ENCODE measurements at regions not wholly inside any gene's neighbourhood (a gene's known extent, or its start where the extent isn't known, plus 50 kb on each side); places are given as distances from the start of the nearest gene placed in this dataset.

DNA sequence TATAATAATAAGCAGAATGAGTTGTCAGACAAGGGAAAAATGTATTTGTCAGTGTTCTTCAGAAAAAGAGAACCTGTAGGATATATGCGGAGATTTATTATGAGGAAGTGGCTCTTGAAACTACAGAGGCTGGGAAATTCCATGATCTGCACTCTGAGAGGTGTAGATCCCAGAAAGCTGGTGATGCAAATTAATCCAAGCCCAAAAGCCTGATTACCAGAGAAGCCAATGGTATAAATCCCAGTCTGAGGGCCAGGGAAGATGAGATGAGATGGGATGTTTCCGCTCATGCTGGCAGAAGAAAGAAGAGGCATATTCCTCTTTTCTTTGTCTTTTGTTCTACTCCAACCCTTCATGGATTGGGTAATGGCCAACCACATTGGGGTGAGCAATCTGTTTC is 732.8 kb upstream of the IGFBP3 start:
- ATAC-seq, result no peak
- TF ChIP-seq, protein P1, sequence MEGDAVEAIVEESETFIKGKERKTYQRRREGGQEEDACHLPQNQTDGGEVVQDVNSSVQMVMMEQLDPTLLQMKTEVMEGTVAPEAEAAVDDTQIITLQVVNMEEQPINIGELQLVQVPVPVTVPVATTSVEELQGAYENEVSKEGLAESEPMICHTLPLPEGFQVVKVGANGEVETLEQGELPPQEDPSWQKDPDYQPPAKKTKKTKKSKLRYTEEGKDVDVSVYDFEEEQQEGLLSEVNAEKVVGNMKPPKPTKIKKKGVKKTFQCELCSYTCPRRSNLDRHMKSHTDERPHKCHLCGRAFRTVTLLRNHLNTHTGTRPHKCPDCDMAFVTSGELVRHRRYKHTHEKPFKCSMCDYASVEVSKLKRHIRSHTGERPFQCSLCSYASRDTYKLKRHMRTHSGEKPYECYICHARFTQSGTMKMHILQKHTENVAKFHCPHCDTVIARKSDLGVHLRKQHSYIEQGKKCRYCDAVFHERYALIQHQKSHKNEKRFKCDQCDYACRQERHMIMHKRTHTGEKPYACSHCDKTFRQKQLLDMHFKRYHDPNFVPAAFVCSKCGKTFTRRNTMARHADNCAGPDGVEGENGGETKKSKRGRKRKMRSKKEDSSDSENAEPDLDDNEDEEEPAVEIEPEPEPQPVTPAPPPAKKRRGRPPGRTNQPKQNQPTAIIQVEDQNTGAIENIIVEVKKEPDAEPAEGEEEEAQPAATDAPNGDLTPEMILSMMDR (IDR thresholded peaks at IDR 0.05), result no peak
- no peaks in the 10 kb centered on the region for H3K4me1 ChIP-seq

DNA sequence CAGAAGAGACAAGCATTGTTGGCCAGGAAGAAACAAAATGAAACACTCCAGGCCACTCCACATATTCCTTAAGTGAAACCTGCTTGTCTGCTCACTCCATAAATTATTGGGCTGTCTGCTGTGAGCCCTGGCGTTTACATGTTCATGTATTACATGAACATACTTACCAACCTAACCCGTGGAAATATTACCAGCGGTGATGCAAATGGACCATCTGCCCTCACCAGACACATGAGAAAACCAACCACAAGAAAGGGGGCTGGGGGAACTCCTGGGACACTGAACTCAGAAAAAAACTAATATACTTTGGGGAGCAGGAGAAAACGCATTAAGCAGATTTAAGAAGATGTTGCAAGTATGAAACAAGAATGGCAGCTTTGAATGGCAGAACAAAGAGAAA is 731.2 kb upstream of the IGFBP3 start:
- Histone ChIP-seq H3K4me3 (no peak overlapping the region), H3K36me3 (no peaks in the 10 kb centered on the region), H3K27me3 (no peaks in the 10 kb centered on the region), H3K9me3 (peaks cover 0 to 5% of the 10 kb centered on the region in 2 donors), H3K27ac (peak overlapping the region in 1 of 2 donors; percentile 55), H3K4me1 (no peaks in the 10 kb centered on the region)
- TF ChIP-seq, protein P1 (IDR thresholded peaks at IDR 0.05), result no peak
- intact Hi-C loops (cut with DNase I), result no loop called here
- ATAC-seq (peak; percentile 13), DNase-seq (no peak)

More for the DNA sequence above, 732.8 kb upstream of the IGFBP3 start:
- DNase-seq, result no peak
- H3K9me3 ChIP-seq, result no peaks in the 10 kb centered on the region
- H3K4me3 ChIP-seq, result no peak overlapping the region
- intact Hi-C loops (cut with DNase I), result no loop called here
- H3K27me3 ChIP-seq, result no peaks in the 10 kb centered on the region
- no peak overlapping the region for H3K27ac ChIP-seq
- no peaks in the 10 kb centered on the region for H3K36me3 ChIP-seq

DNA sequence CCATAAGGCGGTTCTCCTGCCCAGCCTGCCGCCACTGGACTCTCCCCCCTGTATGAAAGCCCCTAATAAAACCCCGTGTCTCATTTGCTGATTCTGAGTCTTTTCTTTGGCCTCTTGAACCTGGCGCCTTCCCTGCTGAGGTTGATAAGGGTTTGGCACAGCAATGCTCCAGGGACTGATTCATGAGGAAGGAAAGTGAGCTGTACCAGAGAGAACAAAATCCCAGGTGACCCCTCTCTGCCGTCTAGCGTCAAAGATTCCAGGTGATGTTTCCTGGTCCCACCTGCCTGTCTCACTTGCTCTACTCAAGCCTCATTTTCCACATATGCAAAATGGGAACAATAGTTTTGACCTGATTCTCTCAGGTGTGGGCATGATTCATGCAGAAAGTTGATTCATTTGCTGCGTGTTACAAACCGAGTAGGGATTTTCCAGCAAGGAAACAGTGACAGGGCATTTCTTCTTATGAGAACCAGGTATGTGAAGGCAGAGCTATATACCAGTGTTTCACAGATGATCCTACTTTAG is 730.6 kb upstream of the IGFBP3 start:
- H3K9me3 ChIP-seq, result peaks cover 0 to 6% of the 10 kb centered on the region in 2 donors
- no peaks in the 10 kb centered on the region for H3K36me3 ChIP-seq
- DNase-seq (no peak), ATAC-seq (peak; percentile 54)
- no peaks in the 10 kb centered on the region for H3K27me3 ChIP-seq
- no peaks in the 10 kb centered on the region for H3K4me1 ChIP-seq
- TF ChIP-seq, protein P1 (IDR thresholded peaks at IDR 0.05), result no peak
- intact Hi-C loops (cut with DNase I), result no loop called here
- no peak overlapping the region for H3K4me3 ChIP-seq
- H3K27ac ChIP-seq, result peak overlapping the region in 1 of 2 donors; percentile 55

DNA sequence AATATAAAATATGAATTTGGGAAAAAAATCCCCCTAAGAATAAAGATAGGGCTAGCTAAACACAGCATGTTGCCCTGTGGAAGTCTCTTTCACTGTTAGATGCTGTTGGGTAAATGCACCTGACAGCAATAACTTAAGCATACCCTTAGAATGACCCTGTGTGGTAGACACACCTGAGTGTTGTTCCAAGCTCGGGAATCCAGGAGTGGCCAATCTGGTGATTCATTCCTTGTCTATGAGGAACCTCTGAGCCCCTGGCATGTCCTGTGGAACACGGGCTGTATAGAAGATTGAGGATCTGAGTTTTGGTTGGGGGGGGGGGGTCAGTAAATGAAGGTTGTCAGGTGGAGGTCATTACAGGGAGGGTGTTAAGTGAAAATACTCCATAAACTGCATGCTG is 730.0 kb upstream of the IGFBP3 start:
- DNase-seq (no peak), ATAC-seq (peak; percentile 96)
- TF ChIP-seq, protein P1 (IDR thresholded peaks at IDR 0.05), result no peak
- H3K4me1 ChIP-seq, result no peaks in the 10 kb centered on the region
- peaks cover 0 to 6% of the 10 kb centered on the region in 2 donors for H3K9me3 ChIP-seq
- intact Hi-C loops (cut with DNase I), result no loop called here
- H3K27ac ChIP-seq, result peak overlapping the region in 1 of 2 donors; percentile 55
- H3K36me3 ChIP-seq, result no peaks in the 10 kb centered on the region
- H3K27me3 ChIP-seq, result no peaks in the 10 kb centered on the region
- no peak overlapping the region for H3K4me3 ChIP-seq

GRCh38 chr7:46649876-46650275 is 728.8 kb upstream of the IGFBP3 start:
- intact Hi-C loops (cut with DNase I), result no loop called here
- Histone ChIP-seq H3K27me3 (no peaks in the 10 kb centered on the region), H3K36me3 (no peaks in the 10 kb centered on the region), H3K9me3 (peaks cover 0 to 6% of the 10 kb centered on the region in 2 donors), H3K27ac (no peak overlapping the region), H3K4me3 (no peak overlapping the region), H3K4me1 (no peaks in the 10 kb centered on the region)
- DNase-seq, result no peak
- ATAC-seq, result no peak
- TF ChIP-seq, protein P1 (IDR thresholded peaks at IDR 0.05), result no peak

All from left lung (tissue), 4 donors.